ENCODE measurements at regions not wholly inside any gene's neighbourhood (a gene's known extent, or its start where the extent isn't known, plus 50 kb on each side); places are given as distances from the start of the nearest gene placed in this dataset.

DNA sequence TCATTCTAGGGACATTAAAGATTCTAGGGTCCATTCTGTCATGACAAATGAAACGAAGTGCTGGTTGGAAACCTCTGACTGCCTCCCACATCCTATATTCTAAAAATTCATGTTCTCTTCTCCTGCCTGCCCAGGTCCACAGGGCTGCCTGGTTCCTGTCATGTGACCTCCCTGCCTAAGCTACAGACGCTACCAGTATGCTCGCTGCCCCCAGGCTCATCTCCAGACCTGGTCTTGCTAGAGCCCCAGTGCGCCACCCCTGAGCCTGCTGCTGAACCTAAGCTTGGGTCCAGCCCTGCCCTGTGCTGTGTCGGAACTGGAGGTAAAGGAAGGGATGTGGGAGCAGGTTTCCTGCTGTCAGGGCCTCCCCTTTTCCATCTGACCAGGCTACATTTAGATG, 231.6 kb upstream of the CDH5 start:
- DNase-seq (ENCODE audit: insufficient read length, low spot score) (no peak), FAIRE-seq (no peak)
- no peak for TF ChIP-seq POLR2AphosphoS5 (IDR thresholded peaks at IDR 0.05; ENCODE audit: low read depth, low read length)
- TF ChIP-seq PAX5 (IDR thresholded peaks at IDR 0.05; ENCODE audit: insufficient read depth, low read length, severe bottlenecking) = no peak
- no peak for TF ChIP-seq SPI1 (IDR thresholded peaks at IDR 0.05; ENCODE audit: low read depth, low read length)
- TF ChIP-seq POU2F2 (IDR thresholded peaks at IDR 0.05; ENCODE audit: low read depth, low read length) = no peak
- TF ChIP-seq POLR2A (IDR thresholded peaks at IDR 0.05; ENCODE audit: low read depth, low read length) = no peak
- no peak for TF ChIP-seq TAF1 (IDR thresholded peaks at IDR 0.05; ENCODE audit: low read depth, low read length)

DNA sequence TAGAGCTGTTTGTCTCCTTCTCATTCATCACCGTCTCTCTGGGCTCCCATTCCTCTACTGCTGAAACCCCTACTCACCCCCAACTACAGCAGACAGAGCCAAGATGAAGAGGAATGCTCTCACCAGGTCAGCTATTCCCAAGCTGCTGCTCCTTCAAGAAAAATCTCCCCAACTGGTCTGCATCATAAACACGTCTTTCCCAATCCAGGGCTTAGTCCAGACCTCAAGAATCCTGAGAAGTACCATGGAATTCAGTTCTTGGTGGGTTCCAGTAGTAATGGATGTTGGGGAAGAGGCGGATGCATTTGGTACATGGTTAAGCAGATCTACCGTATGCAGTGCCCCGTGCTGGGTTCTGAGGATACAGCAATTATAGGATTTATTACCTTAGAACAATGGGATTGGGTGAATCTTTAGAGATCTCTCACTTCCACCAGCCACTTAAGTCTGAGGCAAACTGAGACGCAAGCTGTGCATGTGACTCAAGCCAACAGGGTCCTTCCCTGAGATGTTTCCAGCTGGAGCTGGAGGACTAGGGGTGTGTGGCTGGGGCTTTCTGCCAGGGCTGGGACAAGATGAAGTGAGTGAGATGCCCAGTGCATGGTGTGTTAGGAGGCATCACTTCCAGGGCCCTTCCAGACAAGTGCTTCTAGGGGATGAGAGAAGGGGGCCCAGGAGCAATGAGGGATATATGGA, 232.7 kb upstream of the CDH5 start:
- FAIRE-seq = no peak
- TF ChIP-seq POLR2A (IDR thresholded peaks at IDR 0.05; ENCODE audit: low read depth, low read length) = no peak
- DNase-seq (ENCODE audit: insufficient read length, low spot score) = no peak

DNA sequence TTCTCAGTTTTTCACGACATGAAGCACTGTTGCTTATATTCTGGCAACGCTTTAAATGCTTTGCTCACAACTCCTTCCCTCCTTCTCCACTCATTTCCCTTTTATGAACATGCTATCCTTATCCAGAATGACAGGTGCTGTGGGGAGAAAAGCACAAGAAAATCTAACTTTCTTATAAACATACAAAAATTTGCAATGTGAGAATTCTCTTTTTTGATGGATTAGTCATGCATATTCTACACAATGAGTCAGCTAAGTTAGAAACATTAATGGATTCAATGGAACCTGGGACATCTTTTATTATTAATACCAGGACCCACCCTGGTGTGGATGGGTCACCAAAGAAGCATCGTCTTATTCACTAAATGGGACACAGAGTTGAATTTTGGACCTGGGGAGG, 234.6 kb upstream of the CDH5 start:
- FAIRE-seq = no peak
- TF ChIP-seq SPI1 (IDR thresholded peaks at IDR 0.05; ENCODE audit: low read depth, low read length) = no peak
- TF ChIP-seq POLR2AphosphoS5 (IDR thresholded peaks at IDR 0.05; ENCODE audit: low read depth, low read length) = no peak
- TF ChIP-seq TAF1 (IDR thresholded peaks at IDR 0.05; ENCODE audit: low read depth, low read length) = no peak
- no peak for TF ChIP-seq PAX5 (IDR thresholded peaks at IDR 0.05; ENCODE audit: insufficient read depth, low read length, severe bottlenecking)
- TF ChIP-seq POLR2A (IDR thresholded peaks at IDR 0.05; ENCODE audit: low read depth, low read length) = no peak
- TF ChIP-seq POU2F2 (IDR thresholded peaks at IDR 0.05; ENCODE audit: low read depth, low read length) = no peak
- no peak for DNase-seq (ENCODE audit: insufficient read length, low spot score)

GRCh38 chr16:66131156-66131807, 235.2 kb upstream of the CDH5 start:
- no peak for FAIRE-seq

GRCh38 chr16:66130296-66130905, 236.1 kb upstream of the CDH5 start:
- FAIRE-seq (no peak), DNase-seq (ENCODE audit: insufficient read length, low spot score) (no peak)
- TF ChIP-seq POU2F2 (IDR thresholded peaks at IDR 0.05; ENCODE audit: low read depth, low read length) = no peak
- no peak for TF ChIP-seq POLR2A (IDR thresholded peaks at IDR 0.05; ENCODE audit: low read depth, low read length)
- no peak for TF ChIP-seq TAF1 (IDR thresholded peaks at IDR 0.05; ENCODE audit: low read depth, low read length)
- TF ChIP-seq SPI1 (IDR thresholded peaks at IDR 0.05; ENCODE audit: low read depth, low read length) = no peak
- TF ChIP-seq POLR2AphosphoS5 (IDR thresholded peaks at IDR 0.05; ENCODE audit: low read depth, low read length) = no peak
- TF ChIP-seq PAX5 (IDR thresholded peaks at IDR 0.05; ENCODE audit: insufficient read depth, low read length, severe bottlenecking) = no peak

More at GRCh38 chr16:66131156-66131807, 235.2 kb upstream of the CDH5 start:
- no peak for TF ChIP-seq TAF1 (IDR thresholded peaks at IDR 0.05; ENCODE audit: low read depth, low read length)
- no peak for DNase-seq (ENCODE audit: insufficient read length, low spot score)

DNA sequence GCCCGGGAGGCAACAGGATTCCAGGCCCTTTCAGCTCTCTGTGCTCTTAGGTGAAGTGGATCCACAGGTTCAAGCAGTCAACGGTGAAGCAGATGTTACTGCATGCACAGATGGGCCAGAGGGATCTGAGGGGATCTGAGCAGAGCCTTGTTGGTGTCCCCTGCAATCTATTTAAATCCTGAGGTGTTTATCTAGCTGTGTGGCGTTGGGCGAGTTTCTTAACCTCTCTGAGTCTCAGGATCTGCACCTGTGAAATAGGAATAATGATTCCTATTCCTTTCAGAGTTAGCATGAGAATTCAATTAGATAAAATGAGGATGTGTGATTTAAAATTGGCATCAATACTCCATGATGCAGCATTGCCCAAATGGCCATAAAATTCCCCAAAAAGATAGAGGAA, 237.3 kb upstream of the CDH5 start:
- no peak for TF ChIP-seq POU2F2 (IDR thresholded peaks at IDR 0.05; ENCODE audit: low read depth, low read length)
- no peak for TF ChIP-seq SPI1 (IDR thresholded peaks at IDR 0.05; ENCODE audit: low read depth, low read length)
- TF ChIP-seq POLR2A (IDR thresholded peaks at IDR 0.05; ENCODE audit: low read depth, low read length) = no peak
- TF ChIP-seq PAX5 (IDR thresholded peaks at IDR 0.05; ENCODE audit: insufficient read depth, low read length, severe bottlenecking) = no peak
- no peak for TF ChIP-seq POLR2AphosphoS5 (IDR thresholded peaks at IDR 0.05; ENCODE audit: low read depth, low read length)
- no peak for TF ChIP-seq TAF1 (IDR thresholded peaks at IDR 0.05; ENCODE audit: low read depth, low read length)
- no peak for FAIRE-seq
- no peak for DNase-seq (ENCODE audit: insufficient read length, low spot score)

GRCh38 chr16:66128371-66128770, 238.1 kb upstream of the CDH5 start:
- DNase-seq (ENCODE audit: insufficient read length, low spot score) (no peak), FAIRE-seq (no peak)
- no peak for TF ChIP-seq TAF1 (IDR thresholded peaks at IDR 0.05; ENCODE audit: low read depth, low read length)

DNA sequence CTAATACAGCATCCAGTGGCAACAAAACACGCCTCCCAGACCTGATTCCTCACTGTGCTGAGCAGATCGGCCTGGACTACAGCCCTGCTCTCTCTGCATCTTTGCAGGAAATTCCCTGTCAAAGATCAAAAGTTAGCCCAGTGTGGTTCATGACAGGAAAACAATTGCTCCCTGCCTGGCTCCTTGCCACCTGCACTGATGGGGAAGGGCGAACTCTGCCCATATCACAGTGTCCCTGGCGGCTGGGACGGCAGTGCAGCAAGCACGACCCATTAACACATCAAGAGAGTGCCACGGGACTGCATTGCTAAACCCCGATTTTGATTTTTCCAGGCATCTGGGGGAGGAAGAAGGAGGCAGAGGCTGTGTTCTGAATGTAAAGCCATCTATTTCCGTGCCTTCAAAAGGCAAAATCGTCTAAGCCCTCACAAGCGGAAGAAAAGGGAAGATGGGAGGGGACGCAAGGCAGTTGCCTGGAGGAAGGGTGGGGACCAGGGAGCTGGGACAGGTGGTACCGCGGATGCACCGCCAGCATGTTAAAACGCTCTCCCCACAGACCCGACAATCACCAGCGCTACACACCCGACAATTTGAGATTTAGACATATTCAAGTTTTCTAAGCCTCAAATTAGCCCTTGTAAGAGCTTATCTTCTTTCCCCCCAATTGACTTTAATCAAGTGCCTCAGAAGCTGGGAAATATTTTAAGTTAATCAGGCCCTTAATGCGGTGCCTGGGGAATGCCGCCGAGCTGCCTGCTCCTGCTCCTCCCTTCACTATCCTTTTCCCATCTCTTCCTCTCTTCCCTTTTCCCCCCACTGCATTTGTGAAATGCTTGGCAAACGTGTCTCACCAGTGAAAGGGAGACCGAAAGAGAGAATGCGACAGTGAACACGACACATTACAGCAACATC, 238.8 kb upstream of the CDH5 start:
- no peak for DNase-seq (ENCODE audit: insufficient read length, low spot score)

DNA sequence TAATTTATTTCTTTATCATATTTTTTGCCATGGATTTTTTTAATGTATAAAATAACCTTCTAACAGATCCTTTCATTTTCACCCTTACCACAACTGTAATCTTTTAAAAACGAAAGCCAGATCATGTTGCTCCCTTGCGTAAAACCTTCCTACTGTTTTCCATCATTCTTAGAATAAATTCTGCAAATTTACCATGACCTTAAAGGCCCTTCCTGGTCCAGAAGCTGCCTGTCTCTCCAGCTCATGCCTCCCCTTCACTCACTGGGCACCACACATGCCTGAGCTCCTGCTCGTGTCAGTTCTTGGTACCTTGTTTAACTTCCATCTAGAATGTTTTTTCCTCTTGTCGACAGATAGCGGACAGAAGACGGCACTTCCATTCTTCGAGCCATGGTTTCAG, 245.0 kb upstream of the CDH5 start:
- TF ChIP-seq TAF1 (IDR thresholded peaks at IDR 0.05; ENCODE audit: low read depth, low read length) (no peak), POLR2A (IDR thresholded peaks at IDR 0.05; ENCODE audit: low read depth, low read length) (no peak), SPI1 (IDR thresholded peaks at IDR 0.05; ENCODE audit: low read depth, low read length) (no peak), PAX5 (IDR thresholded peaks at IDR 0.05; ENCODE audit: insufficient read depth, low read length, severe bottlenecking) (no peak), POU2F2 (IDR thresholded peaks at IDR 0.05; ENCODE audit: low read depth, low read length) (no peak), POLR2AphosphoS5 (IDR thresholded peaks at IDR 0.05; ENCODE audit: low read depth, low read length) (no peak)
- no peak for FAIRE-seq
- DNase-seq (ENCODE audit: insufficient read length, low spot score) = no peak

More for the DNA sequence above, 238.8 kb upstream of the CDH5 start:
- no peak for FAIRE-seq
- TF ChIP-seq SPI1 (IDR thresholded peaks at IDR 0.05; ENCODE audit: low read depth, low read length) (no peak), POU2F2 (IDR thresholded peaks at IDR 0.05; ENCODE audit: low read depth, low read length) (no peak), TAF1 (IDR thresholded peaks at IDR 0.05; ENCODE audit: low read depth, low read length) (no peak), POLR2A (IDR thresholded peaks at IDR 0.05; ENCODE audit: low read depth, low read length) (no peak), PAX5 (IDR thresholded peaks at IDR 0.05; ENCODE audit: insufficient read depth, low read length, severe bottlenecking) (no peak), POLR2AphosphoS5 (IDR thresholded peaks at IDR 0.05; ENCODE audit: low read depth, low read length) (no peak)
